ENCODE measurements at regions not wholly inside any gene's neighbourhood (a gene's known extent, or its start where the extent isn't known, plus 50 kb on each side); places are given as distances from the start of the nearest gene placed in this dataset.
"Not testable (repeated sequence)": the region's sequence is repeated elsewhere in the genome, so short reads cannot be mapped to it uniquely, and the experiment has no call there.

DNA sequence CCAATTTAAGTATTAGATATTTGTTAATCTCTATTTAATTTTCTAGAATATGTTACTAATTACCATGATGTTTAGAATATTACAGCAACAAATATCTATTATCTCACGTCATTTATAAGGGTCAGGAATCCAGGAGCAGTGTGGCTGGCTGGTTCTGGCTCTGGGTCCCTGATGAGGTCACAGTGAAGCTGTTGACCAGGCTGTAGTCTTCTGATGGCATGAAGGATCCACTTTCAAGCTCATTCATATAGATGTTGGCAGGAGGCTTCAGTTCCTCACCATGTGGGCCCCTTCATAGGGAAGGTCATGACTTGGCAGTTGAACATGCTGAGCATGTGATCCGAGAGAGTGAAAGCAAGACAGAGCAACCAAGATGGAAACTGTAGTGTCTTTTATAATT, 375.6 kb downstream of the ATP23 start:
- DNase-seq: no peak

DNA sequence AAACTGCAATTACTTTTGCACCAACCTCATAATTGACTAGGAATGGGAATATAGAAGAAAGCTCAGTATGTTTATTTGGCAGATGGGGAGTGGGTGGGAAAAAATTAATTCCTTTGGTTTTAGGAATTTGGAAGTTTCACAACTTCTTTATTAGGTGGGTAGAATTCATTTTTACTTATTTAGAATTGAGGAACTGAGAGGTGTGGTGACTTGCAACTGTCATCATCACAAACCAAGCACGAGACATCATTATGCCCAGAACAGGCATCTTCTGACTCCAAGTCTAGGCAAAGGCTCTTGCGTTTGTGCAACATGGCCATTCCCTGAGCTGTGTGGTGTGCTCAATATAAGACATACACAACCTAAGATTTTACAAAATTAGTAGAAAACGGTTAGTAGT, 380.0 kb downstream of the ATP23 start:
- no peak for DNase-seq

DNA sequence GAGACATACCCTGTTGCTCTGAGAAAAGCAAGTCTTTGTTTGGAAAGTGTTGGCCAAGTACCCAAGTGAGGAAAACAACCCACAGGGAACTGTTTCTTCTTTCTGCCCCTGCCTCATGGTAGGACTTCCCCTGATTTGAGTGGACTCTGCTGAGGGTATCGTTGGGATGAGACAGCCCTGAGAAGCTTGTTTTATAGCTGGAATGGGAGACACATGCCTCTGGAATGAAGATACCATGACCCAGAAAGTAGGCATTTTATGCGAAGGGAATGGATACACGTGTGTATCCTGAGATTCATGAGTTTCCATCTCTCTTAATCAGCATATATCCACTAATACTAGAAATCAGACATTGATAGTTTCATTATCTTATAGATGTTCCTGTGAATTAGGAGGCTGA, 382.3 kb downstream of the ATP23 start:
- DNase-seq: no peak

DNA sequence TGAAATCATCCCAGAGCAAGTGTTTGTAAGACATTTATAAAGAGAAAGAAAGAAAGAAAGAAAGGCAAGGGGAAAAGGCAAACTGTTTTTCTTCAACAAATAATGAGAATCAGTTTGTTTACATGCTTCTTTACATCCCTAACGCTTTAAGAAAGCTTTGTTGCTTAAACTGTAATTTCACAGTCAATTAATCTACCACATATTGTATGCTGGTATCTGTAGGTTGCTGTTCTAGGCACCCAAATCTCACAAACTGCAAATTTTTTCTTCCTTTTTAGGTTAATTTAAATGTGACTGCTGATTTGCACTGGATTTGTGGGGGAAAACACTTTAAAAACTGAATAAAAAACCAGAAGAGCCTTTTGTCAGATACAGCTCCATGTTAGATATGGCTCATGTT, 384.2 kb downstream of the ATP23 start:
- no peak for DNase-seq

DNA sequence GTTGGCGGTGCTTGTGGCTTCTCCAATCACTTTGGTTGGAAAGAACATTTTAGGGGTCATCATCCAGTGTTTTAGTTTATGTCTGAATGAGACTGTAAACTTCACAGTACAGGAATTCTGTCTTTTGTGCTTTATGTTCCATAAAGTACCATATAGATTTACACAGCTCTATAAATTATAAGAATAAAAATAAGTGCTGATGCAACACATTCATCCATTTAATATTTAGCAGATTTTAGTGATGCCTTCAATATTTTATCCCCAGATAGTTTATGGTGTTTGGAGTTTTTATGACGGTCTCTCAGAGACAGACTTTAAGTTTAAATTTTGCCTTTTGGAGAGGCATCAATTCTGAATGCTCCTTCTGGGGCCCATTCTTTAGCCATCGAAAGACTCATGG, 385.2 kb downstream of the ATP23 start:
- DNase-seq: no peak

DNA sequence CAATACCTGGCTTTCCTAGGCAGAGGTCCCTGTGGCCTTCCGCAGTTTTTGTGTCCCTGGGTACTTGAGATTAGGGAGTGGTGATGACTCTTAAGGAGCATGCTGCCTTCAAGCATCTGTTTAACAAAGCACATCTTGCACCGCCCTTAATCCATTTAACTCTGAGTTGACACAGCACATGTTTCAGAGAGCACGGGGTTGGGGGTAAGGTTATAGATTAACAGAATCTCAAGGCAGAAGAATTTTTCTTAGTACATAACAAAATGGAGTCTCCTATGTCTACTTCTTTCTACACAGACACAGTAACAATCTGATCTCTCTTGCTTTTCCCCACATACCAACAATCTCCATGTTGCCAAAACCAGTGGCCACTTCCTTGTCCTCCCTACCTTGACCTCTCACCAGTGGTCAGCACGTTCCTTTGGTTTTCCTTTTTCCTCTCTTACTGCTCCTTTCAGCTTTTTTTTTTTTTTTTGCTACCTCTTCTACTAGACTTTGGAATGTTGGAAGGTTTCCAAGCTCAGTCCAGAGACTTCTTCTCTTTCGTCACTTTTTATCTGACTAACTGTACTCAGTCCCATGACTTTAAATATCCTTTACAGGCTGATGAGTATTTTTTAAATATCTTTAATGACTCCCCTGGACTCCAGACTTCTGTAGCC, 395.3 kb downstream of the ATP23 start:
- DNase-seq: not testable (repeated sequence)

DNA sequence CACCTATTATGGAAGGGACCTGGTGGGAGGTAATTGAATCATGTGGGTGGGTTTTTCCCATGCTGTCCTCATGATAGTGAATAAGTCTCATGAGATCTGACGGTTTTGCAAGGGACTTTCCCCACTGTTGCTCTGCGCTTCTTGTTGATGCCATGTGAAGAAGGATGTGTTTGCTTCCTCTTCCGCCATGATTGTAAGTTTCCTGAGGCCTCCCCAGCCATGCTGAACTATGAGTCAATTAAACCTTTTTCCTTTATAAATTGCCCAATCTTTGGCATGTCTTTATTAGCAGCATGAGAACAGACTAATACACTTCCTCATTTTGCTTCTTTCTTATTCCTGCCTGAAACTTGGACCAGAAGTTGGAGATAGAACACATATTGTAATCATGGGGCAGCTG, 396.2 kb downstream of the ATP23 start:
- not testable (repeated sequence) for DNase-seq

DNA sequence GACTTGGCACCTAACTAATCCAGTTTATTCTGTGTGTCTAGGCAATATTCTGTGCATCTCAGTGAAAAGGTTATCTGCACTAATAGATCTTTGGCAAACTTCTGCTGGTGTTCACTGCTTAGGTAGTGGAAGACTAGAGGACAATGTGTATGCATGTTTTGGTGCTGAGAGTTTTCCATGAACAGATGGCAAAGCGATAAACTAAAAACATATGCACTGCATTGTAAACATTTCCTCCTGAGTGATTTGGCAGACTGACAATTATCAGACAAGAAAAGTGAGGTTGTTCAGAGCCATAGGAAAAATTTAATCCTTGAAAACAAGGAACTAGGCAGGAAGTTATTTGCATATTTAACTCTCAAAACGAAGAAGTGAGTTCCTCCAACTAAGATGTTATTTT, 400.4 kb downstream of the ATP23 start:
- no peak for DNase-seq

DNA sequence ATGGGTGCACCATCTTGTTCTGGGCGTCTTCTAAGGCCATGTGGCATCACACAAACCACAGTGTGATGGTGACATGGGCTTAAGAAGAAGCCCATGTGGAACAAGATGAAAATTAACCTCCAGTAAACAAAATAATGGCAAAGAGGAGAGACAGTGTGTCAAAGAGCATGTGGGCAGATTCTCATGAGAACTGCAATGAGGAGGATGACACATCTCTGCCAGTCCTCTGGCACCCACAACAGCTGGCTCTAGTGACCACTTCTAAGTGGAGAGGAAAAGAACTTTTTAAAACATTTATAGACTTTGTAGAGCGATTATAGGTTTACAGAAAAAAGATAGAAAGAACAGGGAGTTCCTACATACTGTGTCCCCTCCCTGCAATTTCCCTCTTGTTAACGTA, 401.4 kb downstream of the ATP23 start:
- no peak for DNase-seq

DNA sequence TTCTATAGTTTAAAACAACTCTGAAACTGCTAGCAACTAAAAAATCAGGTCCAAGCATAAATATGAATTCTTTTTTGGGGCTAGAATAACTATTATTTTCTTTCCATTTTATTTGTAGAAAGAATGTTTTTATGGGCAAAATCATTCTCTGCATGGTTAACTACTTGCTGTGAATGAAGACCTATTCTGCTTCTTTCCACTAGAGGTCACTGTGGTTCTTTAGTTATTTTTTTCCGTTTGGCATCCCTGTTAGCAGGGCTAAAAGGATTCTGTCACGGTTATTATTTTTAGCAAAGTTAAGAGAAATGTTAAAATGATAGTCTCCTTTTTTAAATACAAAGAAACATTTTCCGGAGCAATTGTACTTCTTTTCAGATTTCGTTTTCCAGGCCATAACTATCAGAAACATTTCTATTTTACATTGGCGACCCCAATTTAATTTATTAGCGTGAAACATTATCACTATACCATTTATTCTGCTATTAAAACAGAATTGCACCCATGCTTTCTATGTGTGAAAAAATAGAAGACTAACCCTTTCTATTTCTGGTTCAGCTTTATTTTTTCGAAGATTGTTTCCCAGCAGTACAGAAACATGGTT, 404.8 kb downstream of the ATP23 start:
- no peak for DNase-seq

DNA sequence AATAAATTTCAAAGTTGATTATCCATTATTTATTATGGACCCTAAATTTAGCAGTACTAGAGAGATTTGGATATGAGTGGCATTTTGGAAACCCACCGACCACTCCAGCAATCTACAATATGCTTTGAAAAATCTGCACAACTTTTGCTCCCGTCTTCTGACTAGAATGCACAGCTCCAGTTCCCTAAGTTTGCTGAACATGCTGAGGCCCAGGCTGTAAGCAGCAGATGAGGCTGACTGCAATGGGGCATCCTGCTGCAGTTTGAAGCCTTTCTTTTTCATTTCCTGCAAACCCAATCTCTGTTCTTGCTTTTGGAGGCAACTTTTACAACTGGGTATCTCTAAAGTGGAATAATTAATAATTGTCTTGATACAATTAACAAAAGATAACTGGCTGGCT, 405.8 kb downstream of the ATP23 start:
- no peak for DNase-seq

DNA sequence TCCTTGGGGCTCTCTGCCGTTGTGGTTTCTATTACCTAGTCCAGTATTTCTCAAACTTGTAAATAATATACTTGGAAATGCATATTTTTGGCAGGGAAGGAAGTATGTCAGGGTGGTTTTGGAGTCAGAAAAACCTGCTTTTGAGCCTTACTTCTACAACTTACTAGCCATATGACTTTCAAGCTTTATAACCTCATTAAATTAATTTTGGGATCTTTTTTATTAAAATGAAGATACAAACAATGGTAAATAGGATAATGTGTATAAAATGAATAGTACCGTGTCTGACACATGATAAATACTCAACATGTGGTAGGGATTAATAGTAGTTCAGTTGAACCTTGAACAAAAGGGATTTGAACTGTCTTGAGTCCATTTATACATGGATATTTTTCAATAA, 406.3 kb downstream of the ATP23 start:
- DNase-seq: no peak

DNA sequence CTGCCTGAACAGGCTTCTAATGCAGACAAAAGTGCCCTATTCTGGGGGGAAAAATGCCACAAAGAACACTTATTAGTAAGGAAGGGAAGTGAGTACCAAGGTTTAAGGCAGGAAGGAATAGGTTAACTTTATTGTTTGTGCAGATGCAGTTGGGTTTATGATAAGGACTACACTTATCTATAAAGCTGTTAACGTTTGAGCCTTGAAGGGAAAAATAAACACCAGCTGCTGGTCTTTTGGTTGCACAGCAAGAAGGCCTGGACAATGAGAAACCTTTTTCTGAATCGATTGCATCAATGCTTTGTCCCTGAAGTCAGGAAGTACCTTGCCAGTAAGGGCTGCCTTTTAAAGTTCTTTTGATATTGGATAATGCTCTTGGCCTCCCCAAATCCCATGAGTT, 407.8 kb downstream of the ATP23 start:
- no peak for DNase-seq

DNA sequence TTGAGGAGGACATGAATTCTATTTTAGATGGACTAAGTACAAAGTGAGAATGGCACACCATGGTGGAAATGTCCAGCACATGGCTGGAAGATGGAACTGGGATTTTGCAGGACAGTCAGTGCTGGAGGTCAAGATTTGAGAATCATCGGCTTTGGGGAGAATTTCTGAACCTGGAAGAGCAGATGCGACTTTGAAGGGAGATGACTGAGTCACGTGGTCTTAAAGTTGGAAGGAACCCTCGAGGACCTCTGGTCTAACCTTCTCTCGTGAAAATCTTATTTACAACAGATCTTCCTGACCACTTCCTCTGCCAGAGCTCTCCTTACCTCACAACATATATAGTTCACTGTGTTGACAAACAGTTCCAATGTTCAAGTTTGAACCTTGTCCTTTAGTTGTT, 415.4 kb downstream of the ATP23 start:
- DNase-seq: no peak

DNA sequence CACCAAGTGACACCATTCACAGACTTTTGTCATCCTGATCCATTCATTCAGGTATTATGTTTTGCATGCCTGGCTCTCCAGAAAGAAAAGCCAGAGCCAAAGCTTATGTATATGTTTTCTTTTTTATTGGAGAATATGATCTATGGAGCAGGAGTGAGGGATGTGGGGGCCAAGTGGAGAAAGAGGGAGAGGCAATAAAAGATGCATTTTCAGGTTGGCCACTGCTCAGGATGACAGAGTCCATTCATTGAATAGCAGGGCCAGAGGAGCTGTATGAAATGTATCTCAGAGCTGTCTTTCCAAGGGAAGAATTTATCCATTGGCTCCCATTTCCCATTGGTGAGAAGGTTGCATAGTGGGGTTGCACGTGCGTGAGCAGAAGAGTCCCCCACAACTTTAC, 416.1 kb downstream of the ATP23 start:
- no peak for DNase-seq

DNA sequence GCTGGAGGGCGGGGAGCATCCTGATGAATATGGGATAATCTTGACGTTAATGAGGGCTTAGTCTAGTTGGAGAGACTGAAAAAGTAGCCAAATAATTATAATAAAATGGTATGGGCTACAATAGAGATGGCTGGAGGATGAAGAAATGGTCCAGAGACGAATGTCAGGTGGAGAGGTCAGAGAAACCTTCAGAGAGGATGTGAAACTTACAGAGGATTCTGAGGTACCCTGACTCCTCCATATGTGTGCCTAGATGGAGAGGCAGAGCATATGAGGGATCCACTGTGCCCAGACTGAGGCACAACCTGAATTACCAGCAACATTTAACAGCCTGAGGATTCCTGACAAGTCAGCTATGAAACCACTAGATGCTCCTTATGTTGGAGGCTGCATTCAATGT, 417.0 kb downstream of the ATP23 start:
- no peak for DNase-seq

DNA sequence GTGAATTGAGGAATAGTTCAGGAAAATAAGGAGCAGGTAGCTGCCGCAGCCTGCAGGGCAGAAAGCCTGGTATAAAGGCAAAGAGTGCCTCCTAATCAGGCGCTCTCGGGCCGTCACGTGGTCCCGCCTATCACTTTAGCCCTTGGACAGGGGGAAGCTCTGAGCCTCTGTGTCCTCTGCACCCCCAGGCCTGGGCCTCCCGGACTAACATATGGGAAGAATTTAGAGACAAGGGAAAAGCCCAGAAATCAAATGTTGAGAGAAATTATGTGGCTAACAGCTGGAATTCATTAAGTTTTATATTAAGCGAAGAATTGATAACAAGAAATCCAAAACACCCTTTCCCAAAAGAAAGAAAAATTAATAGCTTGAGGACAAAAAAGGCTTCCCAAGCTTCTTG, 417.7 kb downstream of the ATP23 start:
- DNase-seq: no peak

DNA sequence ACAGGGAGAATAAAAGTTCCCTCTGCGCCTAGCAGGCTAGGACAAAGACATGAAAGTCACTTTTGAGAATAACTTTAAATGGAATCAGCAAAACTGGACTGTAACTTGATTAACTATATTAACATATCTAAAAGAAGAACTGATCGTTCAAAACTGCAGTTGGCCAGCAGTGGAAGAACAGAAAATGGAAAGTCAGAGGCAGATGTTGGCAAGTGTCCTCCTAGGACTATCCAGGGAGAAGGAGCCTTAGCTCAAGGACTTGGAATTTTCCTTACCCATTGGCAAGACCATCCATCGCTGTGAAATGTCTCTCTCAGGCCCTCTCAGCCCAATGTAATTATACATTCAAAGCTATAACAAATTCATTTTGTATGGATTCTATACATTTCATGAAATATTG, 419.7 kb downstream of the ATP23 start:
- no peak for DNase-seq

DNA sequence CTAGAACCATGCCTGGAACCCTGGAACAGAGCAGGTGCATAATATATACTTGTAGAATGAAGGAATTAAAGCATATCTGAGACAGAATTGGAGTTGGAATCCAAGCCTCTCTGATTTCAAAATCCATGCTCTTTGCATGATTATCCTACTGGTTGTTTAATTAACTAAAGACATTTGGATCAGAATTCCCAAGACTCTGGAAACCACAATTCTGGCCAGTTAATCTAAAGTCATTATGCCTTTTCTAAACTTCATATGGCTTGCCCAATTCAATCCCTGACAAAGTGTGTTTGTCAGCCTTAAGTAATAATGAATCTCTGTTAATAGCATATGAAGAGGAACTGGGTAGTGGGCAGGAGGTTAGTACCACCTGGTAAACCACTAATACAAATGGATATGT, 422.6 kb downstream of the ATP23 start:
- DNase-seq: no peak

DNA sequence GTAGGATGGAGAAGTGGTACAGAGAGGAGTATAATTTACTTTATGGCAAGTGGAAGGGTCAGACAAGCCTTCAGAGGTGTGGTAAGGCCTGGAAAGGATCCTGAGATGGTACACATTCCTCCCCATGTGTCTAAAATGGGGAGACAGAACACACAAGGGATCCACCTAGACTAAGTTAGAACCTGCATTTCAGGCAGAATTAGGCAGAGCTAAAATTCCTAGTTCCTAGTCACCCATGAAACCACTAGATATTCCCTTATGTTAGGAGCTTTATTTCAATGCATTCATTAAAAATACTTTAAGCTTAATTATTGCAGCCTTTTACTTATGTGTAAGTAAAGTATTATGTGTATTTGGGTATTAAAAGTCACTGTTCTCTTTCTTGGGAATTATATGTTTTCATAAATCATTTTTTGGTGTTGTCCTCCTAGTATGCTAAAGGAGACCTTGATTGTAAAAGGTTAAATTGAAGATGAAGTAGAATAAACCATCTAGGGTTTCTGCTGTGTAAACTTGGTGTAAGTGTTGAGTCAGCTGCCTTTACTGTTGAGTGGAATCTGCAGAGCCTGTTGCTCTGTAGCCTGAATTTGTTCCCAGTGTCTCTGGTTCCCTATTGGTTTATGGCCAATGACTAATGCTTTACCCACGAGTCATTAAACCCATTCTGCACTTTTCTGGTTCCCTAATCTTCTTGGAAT, 423.2 kb downstream of the ATP23 start:
- no peak for DNase-seq

DNA sequence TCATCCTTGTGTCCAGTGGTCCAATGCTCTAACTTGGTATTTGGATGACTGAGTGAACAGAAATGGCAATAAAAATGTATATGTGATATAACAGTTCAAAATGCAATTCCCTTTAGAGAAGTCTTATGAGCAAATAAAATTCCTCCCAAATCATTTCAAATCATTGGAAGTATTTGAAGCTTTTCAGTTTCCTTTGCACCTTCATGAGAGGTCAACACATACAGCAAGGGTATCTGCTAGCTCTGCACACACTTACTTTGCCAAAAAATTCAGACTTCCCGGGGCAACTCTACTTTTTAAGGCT, 423.7 kb downstream of the ATP23 start:
- no peak for DNase-seq

DNA sequence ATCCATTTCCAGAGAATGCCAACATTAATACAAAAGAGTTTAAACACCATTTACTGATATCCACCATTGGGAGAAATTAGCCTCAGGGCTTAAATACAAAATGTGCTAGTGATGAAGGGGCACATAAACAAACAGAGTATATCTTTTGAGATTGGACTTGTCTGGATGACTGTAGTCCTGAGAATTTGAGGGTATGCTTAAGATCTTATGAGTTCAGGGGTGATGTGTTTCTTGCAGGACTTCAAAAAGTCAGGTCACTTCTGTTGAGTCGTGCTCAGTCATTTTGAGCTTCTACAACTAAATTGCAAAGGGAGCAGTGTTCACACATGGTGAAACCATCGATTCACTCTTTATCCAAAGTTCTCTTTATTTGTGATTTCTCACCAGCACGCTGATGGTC, 425.7 kb downstream of the ATP23 start:
- DNase-seq: no peak

DNA sequence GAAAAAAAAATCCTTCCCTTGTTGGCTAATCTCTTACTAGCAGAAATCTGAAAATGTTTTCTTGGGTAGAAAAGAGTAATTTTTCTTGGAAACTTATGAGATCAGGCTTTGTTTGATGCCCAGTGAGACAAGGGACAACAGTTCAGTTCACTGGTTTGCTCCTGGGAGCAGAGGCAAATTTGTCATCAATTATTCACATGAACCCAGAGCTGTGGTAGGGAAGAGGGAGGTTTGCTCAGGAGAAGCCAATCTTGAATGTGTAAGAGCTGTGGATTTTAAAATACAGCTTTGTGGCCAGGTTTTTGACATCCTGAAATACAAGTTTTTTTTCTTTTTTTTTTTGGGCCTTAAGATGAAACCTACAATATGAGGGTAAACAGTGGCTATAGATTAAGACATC, 426.6 kb downstream of the ATP23 start:
- DNase-seq: no peak

DNA sequence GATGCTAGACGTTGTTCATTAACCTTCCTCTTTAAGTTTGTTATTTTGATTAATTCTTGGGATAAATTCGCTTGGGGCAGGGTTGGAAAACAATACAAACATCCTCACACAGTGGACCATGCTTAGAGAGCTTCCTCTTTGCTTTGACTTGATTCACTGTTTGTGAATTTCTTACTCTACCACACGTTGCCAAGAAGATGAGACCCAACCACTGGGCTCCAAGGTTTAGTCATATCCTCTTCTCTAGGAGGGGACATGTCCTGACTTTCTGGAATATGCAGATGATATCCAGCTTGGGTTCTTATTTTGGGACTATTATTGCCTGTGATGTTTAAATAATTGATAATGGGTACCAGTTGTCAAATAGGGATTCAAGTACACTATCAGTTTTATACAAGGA, 428.2 kb downstream of the ATP23 start:
- DNase-seq: no peak

DNA sequence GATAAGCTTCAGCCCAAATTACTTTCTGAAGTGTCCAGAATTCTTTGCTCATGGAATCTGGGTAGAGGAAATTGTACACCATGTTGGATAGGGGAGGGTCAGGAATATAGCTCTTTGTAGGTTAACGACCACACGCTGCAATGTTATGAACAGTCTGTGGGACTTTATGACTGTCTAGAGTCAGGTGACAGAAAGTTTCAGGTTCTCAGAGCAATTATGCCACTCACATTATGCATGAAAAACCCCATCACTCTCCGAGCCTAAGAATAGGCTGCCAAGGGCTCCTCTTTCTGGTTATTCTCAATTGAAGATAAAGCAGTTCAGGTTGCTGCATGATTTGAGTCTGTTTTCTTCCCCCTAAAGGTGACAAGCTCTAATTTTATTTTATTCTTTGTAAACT, 430.9 kb downstream of the ATP23 start:
- no peak for DNase-seq

All from activated T-cell treated with anti-CD3 and anti-CD28 coated beads, Interleukin-2, amount 50 U/mL, for 48 hours (primary cell).